ENCODE measurements at regions not wholly inside any gene's neighbourhood (a gene's known extent, or its start where the extent isn't known, plus 50 kb on each side); places are given as distances from the start of the nearest gene placed in this dataset.
"Not testable (repeated sequence)": the region's sequence is repeated elsewhere in the genome, so short reads cannot be mapped to it uniquely, and the experiment has no call there.

DNA sequence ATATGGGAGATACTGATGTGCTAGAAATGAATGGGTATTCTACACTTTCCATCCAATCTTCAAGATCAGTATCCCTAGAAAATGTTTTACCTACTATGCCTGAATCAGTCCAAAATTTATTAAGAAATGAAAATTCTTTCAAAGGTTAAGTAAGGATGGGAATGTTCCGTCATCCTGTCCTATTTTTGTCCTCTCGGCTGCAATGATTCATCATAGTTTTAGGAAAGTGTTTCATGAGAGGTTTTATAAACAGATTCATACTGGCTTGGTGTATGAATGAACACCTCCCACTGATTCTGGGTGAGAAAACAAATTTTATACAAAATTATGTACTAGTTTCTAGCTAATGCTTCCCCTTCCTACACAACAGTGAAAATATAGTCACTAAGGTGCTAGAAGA is 504.6 kb upstream of the NR5A2 start:
- no peak for DNase-seq (ENCODE audit: low spot score)
- Histone ChIP-seq H3K4me1 (ENCODE audit: insufficient read depth, low read length, poor library complexity, severe bottlenecking) (no peaks in the 10 kb centered on the region), H3K27ac (ENCODE audit: low read depth, low read length, poor library complexity, severe bottlenecking) (no peak overlapping the region), H3K27me3 (replicated peaks; ENCODE audit: insufficient read depth, low read depth, low read length, poor library complexity) (no peaks in the 10 kb centered on the region), H3K36me3 (ENCODE audit: insufficient read depth, low read length, poor library complexity, severe bottlenecking) (no peaks in the 10 kb centered on the region), H3K9me3 (ENCODE audit: low read depth, low read length, poor library complexity, severe bottlenecking) (no peaks in the 10 kb centered on the region), H3K4me3 (ENCODE audit: low read depth, low read length, poor library complexity, severe bottlenecking) (no peak overlapping the region)
- no TSS peak for BruUV-seq (replicated peaks)
- intact Hi-C loops (cut with micrococcal nuclease; ENCODE audit: unreplicated experiment) = no loop called here
- ChIA-PET POLR2A (ENCODE audit: low non-redundant PET) (no interaction called here), CTCF (no interaction called here)
- TF ChIP-seq, protein P1, sequence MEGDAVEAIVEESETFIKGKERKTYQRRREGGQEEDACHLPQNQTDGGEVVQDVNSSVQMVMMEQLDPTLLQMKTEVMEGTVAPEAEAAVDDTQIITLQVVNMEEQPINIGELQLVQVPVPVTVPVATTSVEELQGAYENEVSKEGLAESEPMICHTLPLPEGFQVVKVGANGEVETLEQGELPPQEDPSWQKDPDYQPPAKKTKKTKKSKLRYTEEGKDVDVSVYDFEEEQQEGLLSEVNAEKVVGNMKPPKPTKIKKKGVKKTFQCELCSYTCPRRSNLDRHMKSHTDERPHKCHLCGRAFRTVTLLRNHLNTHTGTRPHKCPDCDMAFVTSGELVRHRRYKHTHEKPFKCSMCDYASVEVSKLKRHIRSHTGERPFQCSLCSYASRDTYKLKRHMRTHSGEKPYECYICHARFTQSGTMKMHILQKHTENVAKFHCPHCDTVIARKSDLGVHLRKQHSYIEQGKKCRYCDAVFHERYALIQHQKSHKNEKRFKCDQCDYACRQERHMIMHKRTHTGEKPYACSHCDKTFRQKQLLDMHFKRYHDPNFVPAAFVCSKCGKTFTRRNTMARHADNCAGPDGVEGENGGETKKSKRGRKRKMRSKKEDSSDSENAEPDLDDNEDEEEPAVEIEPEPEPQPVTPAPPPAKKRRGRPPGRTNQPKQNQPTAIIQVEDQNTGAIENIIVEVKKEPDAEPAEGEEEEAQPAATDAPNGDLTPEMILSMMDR (conservative IDR thresholded peaks at IDR 0.05; ENCODE audit: low read depth, low read length) = no peak
- no peak for TF ChIP-seq EZH2 (IDR thresholded peaks at IDR 0.05; ENCODE audit: borderline replicate concordance, low read depth, low read length, poor library complexity, severe bottlenecking)

DNA sequence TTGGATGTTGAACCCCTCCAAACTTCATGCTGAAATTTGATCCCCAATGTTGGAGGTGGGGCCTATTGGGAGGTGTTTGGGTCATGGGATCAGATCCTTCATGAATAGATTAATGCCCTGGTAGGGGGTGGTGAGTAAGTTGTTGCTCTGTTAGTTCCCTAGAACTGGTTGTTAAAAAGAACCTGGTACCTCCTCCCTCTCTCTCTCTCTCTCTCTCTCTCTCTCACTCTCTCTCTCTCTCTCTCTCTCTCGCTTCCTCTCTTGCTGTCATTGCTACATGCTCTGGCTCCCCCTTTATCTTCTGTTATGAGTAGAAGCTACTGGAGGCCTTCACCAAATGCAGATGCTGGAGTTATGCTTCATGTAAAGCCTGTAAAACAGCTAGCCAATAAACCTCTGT is 498.2 kb upstream of the NR5A2 start:
- TF ChIP-seq, protein P1 (conservative IDR thresholded peaks at IDR 0.05; ENCODE audit: low read depth, low read length) = no peak
- no peak for TF ChIP-seq EZH2 (IDR thresholded peaks at IDR 0.05; ENCODE audit: borderline replicate concordance, low read depth, low read length, poor library complexity, severe bottlenecking)
- H3K27me3 ChIP-seq (replicated peaks; ENCODE audit: insufficient read depth, low read depth, low read length, poor library complexity) = no peaks in the 10 kb centered on the region
- H3K9me3 ChIP-seq (ENCODE audit: low read depth, low read length, poor library complexity, severe bottlenecking) = peaks cover 12% of the 10 kb centered on the region
- H3K4me3 ChIP-seq (ENCODE audit: low read depth, low read length, poor library complexity, severe bottlenecking) = no peak overlapping the region
- peak; percentile 39 for DNase-seq (ENCODE audit: low spot score)
- no peak overlapping the region for H3K27ac ChIP-seq (ENCODE audit: low read depth, low read length, poor library complexity, severe bottlenecking)
- ChIA-PET CTCF (no interaction called here), POLR2A (ENCODE audit: low non-redundant PET) (no interaction called here)
- H3K4me1 ChIP-seq (ENCODE audit: insufficient read depth, low read length, poor library complexity, severe bottlenecking) = no peaks in the 10 kb centered on the region
- no TSS peak for BruUV-seq (replicated peaks)
- intact Hi-C loops (cut with micrococcal nuclease; ENCODE audit: unreplicated experiment) = no loop called here
- H3K36me3 ChIP-seq (ENCODE audit: insufficient read depth, low read length, poor library complexity, severe bottlenecking) = no peaks in the 10 kb centered on the region

DNA sequence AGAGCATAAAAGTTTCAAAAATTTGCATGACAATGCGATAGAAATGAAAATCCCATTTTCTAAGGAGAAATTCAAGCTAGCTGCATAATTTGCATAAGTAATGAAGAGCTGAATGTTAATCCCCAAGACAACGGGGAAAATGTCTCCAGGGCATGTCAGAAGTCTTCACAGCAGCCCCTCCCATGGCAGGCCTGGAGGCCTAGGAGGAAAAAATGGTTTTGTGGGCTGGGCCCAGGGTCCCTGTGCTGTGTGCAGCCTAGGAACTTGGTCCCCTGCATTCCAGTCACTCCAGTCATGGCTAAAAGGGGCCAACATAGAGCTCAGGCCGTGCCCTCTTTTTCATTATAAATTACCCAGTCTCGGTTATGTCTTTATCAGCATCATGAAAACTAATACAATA is 494.1 kb upstream of the NR5A2 start:
- H3K27me3 ChIP-seq (replicated peaks; ENCODE audit: insufficient read depth, low read depth, low read length, poor library complexity); H3K36me3 ChIP-seq (ENCODE audit: insufficient read depth, low read length, poor library complexity, severe bottlenecking); intact Hi-C loops (cut with micrococcal nuclease; ENCODE audit: unreplicated experiment); H3K4me1 ChIP-seq (ENCODE audit: insufficient read depth, low read length, poor library complexity, severe bottlenecking); H3K4me3 ChIP-seq (ENCODE audit: low read depth, low read length, poor library complexity, severe bottlenecking); POLR2A ChIA-PET (ENCODE audit: low non-redundant PET); CTCF ChIA-PET; DNase-seq (ENCODE audit: low spot score); H3K27ac ChIP-seq (ENCODE audit: low read depth, low read length, poor library complexity, severe bottlenecking); BruUV-seq (replicated peaks): not testable (repeated sequence)
- H3K9me3 ChIP-seq (ENCODE audit: low read depth, low read length, poor library complexity, severe bottlenecking) = peaks cover 40% of the 10 kb centered on the region

DNA sequence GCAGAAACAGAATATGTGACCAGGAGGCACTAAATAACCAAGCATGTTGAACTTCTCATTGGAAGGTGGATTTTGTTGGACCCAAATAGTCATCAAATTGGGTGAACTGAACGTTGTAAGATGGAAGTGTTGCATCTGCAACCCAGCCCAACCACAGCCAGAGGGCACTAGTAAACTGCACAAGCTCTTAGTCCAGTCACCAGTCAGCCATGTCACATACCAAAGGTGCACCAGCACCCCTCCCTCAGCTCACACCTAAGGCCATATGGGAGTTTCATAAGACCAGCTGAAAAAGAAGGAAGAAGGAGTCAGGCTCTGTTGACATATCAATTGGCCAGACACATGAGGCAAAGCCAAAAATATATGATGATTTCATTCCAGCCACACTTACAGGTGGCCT is 481.7 kb upstream of the NR5A2 start:
- H3K27ac ChIP-seq (ENCODE audit: low read depth, low read length, poor library complexity, severe bottlenecking) = no peak overlapping the region
- ChIA-PET POLR2A (ENCODE audit: low non-redundant PET) (no interaction called here), CTCF (interaction anchor here (0.6 kb wide), 1 partner anchor 124 kb away, joined by 3 read pairs; no protein-coding TSS in a partner anchor)
- H3K27me3 ChIP-seq (replicated peaks; ENCODE audit: insufficient read depth, low read depth, low read length, poor library complexity) = no peaks in the 10 kb centered on the region
- no peaks in the 10 kb centered on the region for H3K36me3 ChIP-seq (ENCODE audit: insufficient read depth, low read length, poor library complexity, severe bottlenecking)
- BruUV-seq (replicated peaks) = no TSS peak
- DNase-seq (ENCODE audit: low spot score) = no peak
- TF ChIP-seq EZH2 (IDR thresholded peaks at IDR 0.05; ENCODE audit: borderline replicate concordance, low read depth, low read length, poor library complexity, severe bottlenecking) = no peak
- TF ChIP-seq, protein P1 (conservative IDR thresholded peaks at IDR 0.05; ENCODE audit: low read depth, low read length) = peak; percentile 36
- H3K4me1 ChIP-seq (ENCODE audit: insufficient read depth, low read length, poor library complexity, severe bottlenecking) = peaks cover 16% of the 10 kb centered on the region
- no peak overlapping the region for H3K4me3 ChIP-seq (ENCODE audit: low read depth, low read length, poor library complexity, severe bottlenecking)
- intact Hi-C loops (cut with micrococcal nuclease; ENCODE audit: unreplicated experiment) = no loop called here
- no peaks in the 10 kb centered on the region for H3K9me3 ChIP-seq (ENCODE audit: low read depth, low read length, poor library complexity, severe bottlenecking)

Data from A673 (cell line).